Heart right ventricle (tissue), 16 donors: ENCODE measurements at regions not wholly inside any gene's neighbourhood (a gene's known extent, or its start where the extent isn't known, plus 50 kb on each side); places are given as distances from the start of the nearest gene placed in this dataset.

Source experiments
- ATAC-seq, 8 donors: fragments of 200-7000 bp; cut with Tn5 transposase; one replicate each; pipeline ENCODE4 v1.9.1; 2020; ENCODE audit warnings: mild to moderate bottlenecking in 8 of 8, moderate library complexity in 8 of 8, moderate number of reproducible peaks in 1 of 8
- DNase-seq, 2 donors: peaks; one replicate each; pipeline ENCODE4 v3.0.0-alpha.2; 2020
- H3K27ac ChIP-seq, 10 donors: fragments of 200-600 bp; sonication (generic) in 2 of 10; one replicate each; pipeline versions ENCODE4 v1.5.0 to v1.8.0; 2020 to 2022; ENCODE audit warnings: mild to moderate bottlenecking in 3 of 10
- H3K27me3 ChIP-seq, 7 donors: fragments of 200-600 bp; one replicate each; pipeline ENCODE4 v1.8.0; 2021 to 2022; ENCODE audit warnings: mild to moderate bottlenecking in 2 of 7
- H3K36me3 ChIP-seq, 9 donors: fragments of 200-600 bp; sonication (generic) in 1 of 9; one replicate each; pipeline versions ENCODE4 v1.5.0 to v1.8.0; 2020 to 2022; ENCODE audit warnings: mild to moderate bottlenecking in 2 of 9
- H3K4me1 ChIP-seq, 9 donors: fragments of 200-600 bp; sonication (generic) in 1 of 9; one replicate each; pipeline versions ENCODE4 v1.5.0 to v1.8.0; 2020 to 2022; ENCODE audit warnings: mild to moderate bottlenecking in 4 of 9
- H3K4me3 ChIP-seq, 10 donors: fragments of 200-600 bp; sonication (generic) in 2 of 10; one replicate each; pipeline versions ENCODE4 v1.5.0 to v1.8.0; 2020 to 2022; ENCODE audit warnings: mild to moderate bottlenecking in 7 of 10, moderate library complexity in 2 of 10
- H3K9me3 ChIP-seq, 11 donors: fragments of 200-600 bp in 10 of 11; sonication (generic) in 2 of 11; one replicate each; pipeline versions ENCODE4 v1.5.0 to v1.8.0; 2013 to 2022; ENCODE audit warnings: mild to moderate bottlenecking in 2 of 11, control low read depth in 1 of 11, moderate library complexity in 1 of 11
- CTCF ChIP-seq, 9 donors: fragments of 200-600 bp; sonication (generic) in 2 of 9; IDR thresholded peaks; one replicate each; pipeline versions ENCODE4 v1.5.0 to v1.8.0; 2021 to 2022; ENCODE audit warnings: antibody characterized with exemption in 9 of 9, mild to moderate bottlenecking in 5 of 9, moderate library complexity in 1 of 9
- WGBS, 2 donors: extraction: QIAGEN DNeasy Blood & Tissue Kit; methylation state at CpG; one replicate each; pipeline ENCODE4 v1.1.7; 2013; ENCODE audit warnings: inconsistent platforms in 1 of 2; 5-methylcytosine and 5-hydroxymethylcytosine counted together
- intact Hi-C, 10 donors: fragments of 100-400 bp; cut with DNase I; formaldehyde crosslinking; loops; one replicate each; pipeline versions ENCODE4 v1.11.1 to v1.14.2; 2022
- donor health status: Arrhythmogenic right ventricular cardiomyopathy.
- donor health status: ischemic (EF 13 %, LVEDD 7.1; RV severe dilation, severe dysfunction).
- donor health status: healthy with polysubstance abuse.
- donor health status: DM: no; HTN: yes; CAD: no.
- donor health status: DM: no; HTN: no; CAD: no.
- donor health status: ischemic (EF 25% LVEDD 6.9; RV normal size, moderate dysfunction).
- donor health status: ischemic (EF 25% LVEDD 5.7; RV mildly dilated, moderate dysfunction).
- donor health status: healthy.
- donor health status: DM: yes; HTN: yes; CAD: no.
- donor health status: Ischemic cardiomyopathy.
- donor health status: ischemic (EF 35%, LVEDD 5.7; RV mildly dilated, moderate dysfunction).
- donor health status: nonischemic (EF 11% LVEDD 7.7; RV severe dilation, severe dysfunction).
- donor health status: DM: yes; HTN: yes; CAD: no.
- donor health status: PGD.
- donor health status: ischemic (EF 29% LVEDD 5.4; RV normal size, mild dysfunction).
- donor health status: nonischemic (EF 23%, LVEDD 6.1; RV moderate dilation, normal function).

- peaks cover 0 to 8% (median 0%) of the 10 kb centered on the region in 9 donors for H3K4me1 ChIP-seq
- no peaks in the 10 kb centered on the region for H3K36me3 ChIP-seq
- H3K4me3 ChIP-seq: no peak overlapping the region
- TF ChIP-seq CTCF (IDR thresholded peaks at IDR 0.05): no peak
- no peak overlapping the region for H3K27ac ChIP-seq
- no peak for ATAC-seq
- H3K9me3 ChIP-seq: no peaks in the 10 kb centered on the region
- H3K27me3 ChIP-seq: peaks cover 0 to 6% (median 0%) of the 10 kb centered on the region in 7 donors
- intact Hi-C loops: no loop called here
- DNase-seq: no peak
- 44 to 54% methylated on average over 5 of the region's 5 CpGs for WGBS, 2 donors
Observed at GRCh38 chr13:73190477-73190876, 131.7 kb downstream of the KLF5 start.

- Histone ChIP-seq H3K36me3 (no peaks in the 10 kb centered on the region), H3K4me3 (no peak overlapping the region), H3K4me1 (peaks cover 0 to 8% (median 0%) of the 10 kb centered on the region in 9 donors), H3K9me3 (no peaks in the 10 kb centered on the region), H3K27ac (no peak overlapping the region), H3K27me3 (peaks cover 0 to 6% (median 0%) of the 10 kb centered on the region in 7 donors)
- 56 to 59% methylated on average over 8 of the region's 8 CpGs for WGBS, 2 donors
- intact Hi-C loops: no loop called here
- TF ChIP-seq CTCF (IDR thresholded peaks at IDR 0.05): no peak
- no peak for ATAC-seq
- DNase-seq: no peak
Observed at GRCh38 chr13:73189776-73190175, 131.0 kb downstream of the KLF5 start.

DNA sequence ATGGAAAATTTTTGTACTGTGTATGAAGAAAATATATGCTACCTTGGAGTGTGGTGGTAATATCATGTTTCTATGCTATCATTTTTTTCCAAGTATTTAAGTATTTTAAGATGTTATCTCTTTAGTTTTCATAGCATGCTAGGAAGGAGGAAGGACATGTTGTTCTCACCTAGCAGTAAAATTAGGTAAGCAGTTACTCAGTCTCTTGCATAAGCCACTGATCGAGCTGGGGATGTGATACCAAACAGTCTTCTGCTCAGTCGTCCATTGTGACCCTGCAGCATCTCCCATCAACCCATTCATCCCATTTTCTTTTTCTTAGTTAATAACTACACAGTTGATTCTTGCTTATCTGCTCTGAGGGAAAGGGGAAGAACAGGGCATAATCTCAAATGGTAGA is 130.6 kb downstream of the KLF5 start:
- intact Hi-C loops: no loop called here
- H3K27me3 ChIP-seq: peaks cover 0 to 6% (median 0%) of the 10 kb centered on the region in 7 donors
- H3K9me3 ChIP-seq: no peaks in the 10 kb centered on the region
- peaks cover 0 to 8% (median 0%) of the 10 kb centered on the region in 9 donors for H3K4me1 ChIP-seq
- no peak overlapping the region for H3K4me3 ChIP-seq
- DNase-seq: no peak
- no peak for TF ChIP-seq CTCF (IDR thresholded peaks at IDR 0.05)
- H3K27ac ChIP-seq: no peak overlapping the region
- 50 to 62% methylated on average over 2 of the region's 2 CpGs for WGBS, 2 donors
- H3K36me3 ChIP-seq: no peaks in the 10 kb centered on the region
- no peak for ATAC-seq

- intact Hi-C loops: no loop called here
- Histone ChIP-seq H3K27ac (no peak overlapping the region), H3K27me3 (peaks cover 0 to 6% (median 0%) of the 10 kb centered on the region in 7 donors), H3K9me3 (no peaks in the 10 kb centered on the region), H3K4me3 (no peak overlapping the region), H3K36me3 (no peaks in the 10 kb centered on the region), H3K4me1 (peaks cover 0 to 8% (median 0%) of the 10 kb centered on the region in 9 donors)
- DNase-seq: no peak
- no peak for ATAC-seq
- no peak for TF ChIP-seq CTCF (IDR thresholded peaks at IDR 0.05)
- WGBS, 2 donors: 90 to 92% methylated on average over 4 of the region's 4 CpGs
Observed at GRCh38 chr13:73187106-73187505, 128.3 kb downstream of the KLF5 start.
